Effector CD4-positive, alpha-beta T cell (primary cell): ENCODE measurements at regions not wholly inside any gene's neighbourhood (a gene's known extent, or its start where the extent isn't known, plus 50 kb on each side); places are given as distances from the start of the nearest gene placed in this dataset.

Experiments used
- DNase-seq: peaks from one replicate; pipeline ENCODE4 v3.0.0-alpha.2; 2020

DNA sequence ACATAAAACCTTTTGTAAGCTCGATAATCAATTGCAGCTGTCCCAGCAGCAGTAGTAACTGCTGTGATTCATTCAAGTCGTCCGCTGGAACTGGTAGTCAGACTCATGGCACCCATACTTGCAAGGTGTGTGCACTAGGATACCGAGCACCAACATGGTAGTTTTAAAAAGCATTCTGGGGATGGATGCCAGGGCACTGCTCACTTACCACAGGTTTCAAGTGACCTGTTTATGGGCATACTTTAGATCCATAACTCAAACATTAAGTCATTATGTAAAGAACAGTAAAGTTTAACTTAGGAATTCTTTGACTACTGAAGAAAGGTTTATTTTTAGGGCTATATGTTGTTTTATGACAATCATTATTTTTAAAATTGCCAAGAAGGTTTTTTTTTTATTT is 2277.6 kb downstream of the MAT2B start:
- DNase-seq = no peak

DNA sequence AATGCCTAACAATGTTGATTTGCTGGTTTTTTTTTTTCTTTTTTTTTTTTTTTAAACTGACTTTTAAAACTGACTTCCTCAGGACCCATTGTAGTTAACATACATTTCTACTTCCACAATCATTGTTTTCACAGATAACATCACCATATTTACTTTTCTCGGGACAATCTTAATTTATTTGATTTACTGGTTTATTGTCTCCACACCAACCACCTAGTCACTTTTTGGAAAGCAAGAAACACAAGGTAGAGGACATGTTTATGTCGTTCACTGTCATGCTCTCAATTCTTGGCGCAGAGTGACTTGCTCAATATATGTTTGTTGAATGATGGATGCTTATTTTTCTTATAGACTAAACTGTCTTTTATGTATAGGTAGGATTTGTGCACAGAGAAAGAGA is 2280.7 kb downstream of the MAT2B start:
- DNase-seq = no peak

DNA sequence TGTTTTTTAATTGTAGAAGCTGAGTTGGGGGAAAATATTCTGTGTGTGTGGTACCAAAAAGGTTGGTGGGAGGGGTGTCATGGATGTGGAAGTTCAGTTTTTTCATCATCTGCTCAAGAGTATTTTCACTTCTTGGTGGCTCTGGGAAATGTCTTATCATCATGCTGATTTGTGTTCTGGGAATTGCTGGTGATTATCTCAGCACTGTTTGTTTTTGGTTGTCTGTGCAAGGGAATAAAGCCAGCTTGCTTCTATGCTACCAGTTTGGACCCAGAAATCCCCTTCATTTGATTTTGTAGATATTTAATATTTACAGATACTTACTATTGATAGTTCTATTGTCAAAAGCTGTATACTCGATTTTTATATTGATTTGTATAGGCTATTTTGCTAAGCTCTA is 2289.7 kb downstream of the MAT2B start:
- DNase-seq = no peak

DNA sequence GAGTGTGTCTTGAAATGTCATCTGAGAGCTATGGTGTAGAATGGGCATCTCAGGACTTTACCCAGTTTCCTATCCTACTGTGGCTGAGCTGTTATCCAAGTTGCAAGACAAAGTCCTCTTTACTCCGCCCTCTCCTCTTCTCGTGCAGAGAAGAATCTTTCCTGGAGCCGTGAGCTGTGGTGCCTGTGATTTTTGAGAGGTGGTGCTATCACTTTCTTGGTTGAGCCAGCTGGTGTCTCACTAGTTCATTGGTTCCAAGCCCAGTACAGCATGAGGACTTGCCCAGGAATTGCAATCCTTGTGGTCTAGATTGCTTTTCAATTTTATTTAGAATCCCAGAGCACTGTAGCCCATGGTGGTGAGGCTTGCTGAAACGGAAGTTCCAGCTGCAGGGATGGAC is 2300.3 kb downstream of the MAT2B start:
- no peak for DNase-seq

- DNase-seq = no peak
Measured at GRCh38 chr5:165808335-165808734, 2302.9 kb downstream of the MAT2B start.

DNA sequence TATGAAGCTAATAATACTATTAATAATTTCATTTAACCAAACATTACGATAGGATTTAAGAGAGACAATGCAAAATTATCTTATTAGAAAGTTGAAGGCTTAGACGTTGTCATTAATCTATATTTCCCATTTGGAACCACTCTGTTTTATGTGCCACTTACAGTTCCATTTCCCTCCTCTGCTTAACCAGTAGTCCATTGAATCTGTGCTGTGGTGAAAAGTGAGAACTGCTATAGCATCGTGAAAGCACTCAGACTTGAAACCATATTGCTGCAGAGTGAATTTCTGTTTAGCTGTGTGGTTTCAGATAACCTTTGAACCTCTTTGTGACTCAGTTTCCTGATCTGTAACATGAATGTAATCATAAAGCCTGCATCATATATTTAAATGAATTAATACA is 2304.5 kb downstream of the MAT2B start:
- DNase-seq = no peak

DNA sequence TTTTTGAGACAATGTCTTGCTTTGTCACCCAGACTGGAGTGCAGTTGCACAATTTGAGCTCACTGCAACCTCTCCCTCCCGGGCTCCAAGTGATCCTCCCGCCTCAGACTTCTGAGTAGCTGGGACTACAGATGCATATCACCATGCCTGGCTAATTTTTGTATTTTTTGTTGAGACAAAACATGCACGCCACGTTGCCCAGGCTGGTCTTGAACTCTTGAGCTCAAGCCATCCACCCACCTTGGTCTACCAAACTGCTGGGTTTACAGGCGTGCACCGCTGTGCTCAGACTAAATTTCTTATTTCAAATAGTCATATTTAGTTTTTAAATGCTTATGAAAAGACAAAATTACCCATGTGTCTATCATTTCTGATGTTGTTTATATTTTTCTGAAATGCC is 2324.1 kb downstream of the MAT2B start:
- no peak for DNase-seq

DNA sequence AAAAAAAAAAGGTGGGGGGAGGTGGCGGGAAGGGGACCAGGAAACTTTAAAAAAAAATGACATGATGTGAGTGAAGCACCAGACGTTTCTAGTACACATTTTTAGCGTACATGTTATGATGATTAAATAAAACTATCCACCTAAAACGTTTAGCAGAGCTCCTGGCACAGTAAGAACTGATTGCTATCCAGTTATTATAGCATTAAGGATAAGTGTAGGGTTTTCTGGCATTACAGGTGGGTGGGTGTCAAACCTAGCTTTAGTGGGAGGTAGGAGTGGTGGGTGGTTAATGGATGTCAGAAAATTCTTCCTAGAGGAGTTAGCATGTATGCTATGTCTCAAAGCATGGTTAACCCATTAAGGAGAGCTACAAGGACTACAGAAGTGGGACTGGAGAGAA is 2329.5 kb downstream of the MAT2B start:
- no peak for DNase-seq

- DNase-seq = no peak
Measured at GRCh38 chr5:165836046-165836445, 2330.6 kb downstream of the MAT2B start.

GRCh38 chr5:165837286-165837685 is 2331.9 kb downstream of the MAT2B start:
- no peak for DNase-seq

- no peak for DNase-seq
Measured at GRCh38 chr5:165844571-165844970, 2339.2 kb downstream of the MAT2B start.

DNA sequence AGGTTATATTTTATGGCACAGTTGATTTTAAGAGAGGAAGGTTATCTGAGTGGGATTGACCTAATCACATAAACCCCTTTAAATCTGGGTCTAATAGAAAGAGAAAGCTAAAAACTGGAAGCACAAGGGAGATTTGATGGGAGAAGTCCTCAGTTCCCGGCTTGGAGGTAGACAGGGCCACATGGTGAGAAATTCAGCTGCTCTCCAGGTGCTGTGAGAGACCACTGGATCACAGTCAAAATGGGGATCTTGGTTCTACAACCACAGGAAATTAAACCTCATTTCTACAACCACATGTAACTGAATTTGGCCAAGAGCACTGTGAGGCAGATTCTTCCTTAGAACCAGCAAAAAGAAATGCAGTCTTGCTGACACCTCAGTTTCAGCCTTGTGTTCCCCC is 2352.7 kb downstream of the MAT2B start:
- no peak for DNase-seq

DNA sequence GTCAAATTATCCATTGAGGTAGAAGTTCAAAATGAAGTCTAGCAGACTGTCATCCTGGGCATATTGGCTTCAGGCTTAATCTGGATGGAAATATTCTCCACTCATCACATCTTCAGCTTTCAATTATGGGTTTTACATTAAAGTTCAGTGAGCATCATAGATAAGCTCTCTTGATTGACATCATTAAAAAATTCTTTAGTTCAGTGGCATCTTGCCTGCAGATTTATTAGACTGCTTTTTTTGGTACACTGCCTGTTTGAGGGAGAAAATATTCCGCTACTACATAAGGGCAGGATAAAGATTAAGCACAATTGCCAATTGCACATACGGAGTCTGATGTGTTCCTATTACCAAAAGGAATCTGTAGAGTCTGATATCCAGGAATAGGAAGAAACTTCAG is 2353.8 kb downstream of the MAT2B start:
- no peak for DNase-seq

- no peak for DNase-seq
Measured at GRCh38 chr5:165863239-165863638, 2357.8 kb downstream of the MAT2B start.

- DNase-seq = no peak
Measured at GRCh38 chr5:165871291-165871690, 2365.9 kb downstream of the MAT2B start.

GRCh38 chr5:165874851-165875250 is 2369.4 kb downstream of the MAT2B start:
- no peak for DNase-seq

DNA sequence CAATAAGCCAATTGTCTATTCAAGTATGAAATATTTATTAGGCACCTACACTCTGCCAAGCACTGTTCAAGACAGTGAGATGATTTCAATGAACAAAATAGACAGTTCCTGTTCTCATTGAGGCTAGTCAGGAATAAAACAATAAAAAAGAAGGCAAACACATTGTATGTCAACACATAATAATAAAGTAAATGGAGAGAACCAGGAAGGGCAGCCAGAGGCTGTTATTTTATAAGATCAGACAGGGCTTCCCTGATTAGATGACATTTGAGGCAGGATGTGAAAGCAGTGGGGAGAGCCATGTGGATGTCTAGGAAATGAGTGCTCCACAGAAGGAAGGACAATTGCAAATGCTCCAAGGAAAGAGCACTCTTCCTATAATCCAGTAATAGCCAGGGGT is 2371.1 kb downstream of the MAT2B start:
- DNase-seq = no peak

- no peak for DNase-seq
Measured at GRCh38 chr5:165877475-165877874, 2372.1 kb downstream of the MAT2B start.

DNA sequence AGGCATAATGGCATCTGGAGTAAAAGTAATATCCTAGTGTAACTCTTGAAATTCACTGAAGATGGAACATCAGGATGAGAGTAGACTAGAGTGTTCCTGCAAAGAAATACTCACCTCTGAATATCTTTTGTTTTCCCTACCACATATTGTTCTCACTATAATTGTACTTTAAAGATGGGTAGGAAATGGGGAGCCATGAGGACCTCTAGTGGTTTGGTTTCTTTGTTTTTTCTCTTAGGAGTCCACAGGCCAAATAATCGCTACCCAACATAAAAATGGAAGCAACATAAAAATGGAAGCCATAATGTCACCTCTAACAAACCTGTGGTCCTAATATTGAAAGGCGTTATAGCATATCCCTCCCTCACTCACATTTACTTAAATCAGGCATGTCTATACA is 2375.8 kb downstream of the MAT2B start:
- DNase-seq = no peak

DNA sequence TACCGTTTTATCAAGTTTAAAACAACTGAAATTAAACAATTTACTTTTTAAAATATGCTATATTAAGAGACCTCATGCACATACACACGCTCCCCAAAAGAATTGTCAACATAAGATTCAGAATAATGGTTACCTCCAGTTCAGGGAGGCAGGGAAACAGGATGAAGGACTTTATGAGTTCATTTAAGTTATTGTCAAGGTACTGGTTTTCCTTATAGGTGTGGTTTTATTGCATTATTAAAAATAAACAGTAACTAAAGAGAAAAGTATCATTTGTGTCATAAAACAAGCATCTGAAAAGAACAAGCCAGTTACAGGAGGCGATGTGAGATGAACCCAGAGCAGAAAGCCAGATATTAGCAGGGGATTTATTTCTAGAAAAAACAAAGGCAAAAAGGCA is 2376.7 kb downstream of the MAT2B start:
- DNase-seq = no peak

- DNase-seq = no peak
Measured at GRCh38 chr5:165885623-165886350, 2380.4 kb downstream of the MAT2B start.

GRCh38 chr5:165887147-165887546 is 2381.7 kb downstream of the MAT2B start:
- DNase-seq = no peak

DNA sequence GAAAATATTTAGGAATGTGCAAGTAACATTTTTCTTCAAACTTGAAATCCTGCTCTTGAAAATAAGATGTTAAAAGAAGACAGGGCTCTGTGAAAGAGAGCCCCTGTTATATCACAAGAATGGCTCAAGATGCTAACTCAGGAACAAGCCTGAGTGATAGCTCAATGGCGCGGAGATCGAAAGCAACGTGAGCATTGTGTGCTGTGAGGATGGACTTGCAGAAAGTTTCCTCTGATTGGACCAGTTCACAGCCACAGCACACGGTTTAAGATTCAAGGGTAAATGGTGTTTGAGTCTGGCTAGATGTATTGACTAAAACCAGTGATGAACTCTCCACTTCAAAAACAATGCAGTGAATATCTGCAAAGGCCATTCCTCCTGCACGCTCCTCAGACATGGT is 2387.0 kb downstream of the MAT2B start:
- no peak for DNase-seq

DNA sequence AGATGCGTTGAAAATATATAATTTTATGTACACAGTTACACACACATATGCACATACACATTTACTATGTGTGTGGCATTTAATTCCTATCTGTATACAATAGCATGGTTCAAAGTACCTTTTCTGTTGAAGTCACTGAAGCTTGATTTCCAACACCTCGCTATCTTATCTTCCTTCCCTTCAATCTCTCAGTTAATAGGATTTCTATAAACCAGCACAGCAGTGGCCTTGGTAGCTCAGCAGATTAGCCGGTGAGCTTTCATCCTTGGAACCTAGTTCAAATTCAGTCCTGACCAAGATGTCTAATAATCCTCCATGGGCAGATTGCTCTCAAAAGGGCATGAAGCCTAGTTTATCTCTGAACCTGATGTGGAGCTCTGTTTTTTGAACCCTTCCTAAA is 2389.5 kb downstream of the MAT2B start:
- no peak for DNase-seq

- DNase-seq = no peak
Measured at GRCh38 chr5:165903835-165904234, 2387.6 kb upstream of the WWC1 start.
